SU-DHL-6 (cell line): ENCODE measurements at regions not wholly inside any gene's neighbourhood (a gene's known extent, or its start where the extent isn't known, plus 50 kb on each side); places are given as distances from the start of the nearest gene placed in this dataset.

Source experiments
- CTCF ChIP-seq: fragments of 200-600 bp; sonication (generic); IDR thresholded peaks from one replicate; pipeline ENCODE4 v1.5.1; 2017; ENCODE audit warnings: antibody characterized with exemption, mild to moderate bottlenecking, low read length, moderate library complexity; ENCODE audit not compliant: insufficient read depth, poor library complexity, severe bottlenecking
- EZH2phosphoT487 ChIP-seq: fragments of 200-600 bp; sonication (generic), shearing (Covaris generic); conservative IDR thresholded peaks from 2 replicates; pipeline ENCODE4 v1.6.1; 2018; ENCODE audit warnings: mild to moderate bottlenecking, antibody characterized with exemption, low read length, moderate library complexity, mixed read lengths

- TF ChIP-seq CTCF: no peak
- TF ChIP-seq EZH2phosphoT487: no peak
Observed at GRCh38 chr3:107953722-107954121, 137.1 kb downstream of the CD47 start.
